ENCODE measurements at regions not wholly inside any gene's neighbourhood (a gene's known extent, or its start where the extent isn't known, plus 50 kb on each side); places are given as distances from the start of the nearest gene placed in this dataset.

DNA sequence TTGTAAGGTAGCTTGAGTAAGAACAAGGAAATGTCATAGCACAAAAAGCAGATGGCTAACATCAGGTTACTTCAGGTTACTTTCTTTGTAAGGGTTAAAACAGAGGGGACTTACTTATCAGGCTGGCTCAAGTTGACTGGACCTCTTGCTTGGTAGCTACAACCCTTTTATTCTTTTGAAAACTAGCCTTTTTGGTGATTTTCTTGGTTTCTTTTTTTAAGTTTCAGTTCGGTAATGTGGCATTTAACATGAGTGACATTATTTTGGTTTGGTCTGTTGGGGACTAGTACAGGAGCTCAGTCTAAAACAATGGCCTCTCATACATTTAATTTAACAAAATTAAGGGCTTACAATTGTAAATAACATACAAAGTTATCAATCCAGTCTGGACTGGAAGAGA is 621.4 kb downstream of the OTOL1 start:
- DNase-seq (ENCODE audit: low read depth) = no peak
- TF ChIP-seq, protein P1, sequence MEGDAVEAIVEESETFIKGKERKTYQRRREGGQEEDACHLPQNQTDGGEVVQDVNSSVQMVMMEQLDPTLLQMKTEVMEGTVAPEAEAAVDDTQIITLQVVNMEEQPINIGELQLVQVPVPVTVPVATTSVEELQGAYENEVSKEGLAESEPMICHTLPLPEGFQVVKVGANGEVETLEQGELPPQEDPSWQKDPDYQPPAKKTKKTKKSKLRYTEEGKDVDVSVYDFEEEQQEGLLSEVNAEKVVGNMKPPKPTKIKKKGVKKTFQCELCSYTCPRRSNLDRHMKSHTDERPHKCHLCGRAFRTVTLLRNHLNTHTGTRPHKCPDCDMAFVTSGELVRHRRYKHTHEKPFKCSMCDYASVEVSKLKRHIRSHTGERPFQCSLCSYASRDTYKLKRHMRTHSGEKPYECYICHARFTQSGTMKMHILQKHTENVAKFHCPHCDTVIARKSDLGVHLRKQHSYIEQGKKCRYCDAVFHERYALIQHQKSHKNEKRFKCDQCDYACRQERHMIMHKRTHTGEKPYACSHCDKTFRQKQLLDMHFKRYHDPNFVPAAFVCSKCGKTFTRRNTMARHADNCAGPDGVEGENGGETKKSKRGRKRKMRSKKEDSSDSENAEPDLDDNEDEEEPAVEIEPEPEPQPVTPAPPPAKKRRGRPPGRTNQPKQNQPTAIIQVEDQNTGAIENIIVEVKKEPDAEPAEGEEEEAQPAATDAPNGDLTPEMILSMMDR (IDR thresholded peaks at IDR 0.05; ENCODE audit: control insufficient read depth, insufficient read depth, low read depth, low read length, missing control alignments) = no peak
- H3K4me3 ChIP-seq (ENCODE audit: control insufficient read depth, low read depth, low read length) = no peak overlapping the region

DNA sequence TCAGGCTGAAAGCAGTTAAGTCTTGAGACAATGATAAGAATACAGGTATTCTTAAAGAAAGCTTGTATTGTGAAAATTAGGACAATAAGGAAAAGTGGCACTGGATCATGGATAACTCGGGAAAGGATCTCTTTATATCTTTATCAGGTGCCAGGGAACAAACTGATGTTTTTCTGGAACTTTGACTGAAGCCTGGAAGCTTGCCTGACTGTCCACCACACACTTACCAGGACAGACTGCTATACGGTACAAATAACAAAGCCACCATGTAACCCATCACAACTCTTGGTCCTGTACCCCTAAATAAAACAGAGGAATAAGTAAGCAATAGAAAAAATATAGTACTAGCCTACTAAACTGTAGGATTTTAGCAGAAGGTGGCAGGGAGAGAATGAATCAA is 623.0 kb downstream of the OTOL1 start:
- H3K4me3 ChIP-seq (ENCODE audit: control insufficient read depth, low read depth, low read length) = no peak overlapping the region
- TF ChIP-seq, protein P1 (IDR thresholded peaks at IDR 0.05; ENCODE audit: control insufficient read depth, insufficient read depth, low read depth, low read length, missing control alignments) = no peak
- DNase-seq (ENCODE audit: low read depth) = no peak

DNA sequence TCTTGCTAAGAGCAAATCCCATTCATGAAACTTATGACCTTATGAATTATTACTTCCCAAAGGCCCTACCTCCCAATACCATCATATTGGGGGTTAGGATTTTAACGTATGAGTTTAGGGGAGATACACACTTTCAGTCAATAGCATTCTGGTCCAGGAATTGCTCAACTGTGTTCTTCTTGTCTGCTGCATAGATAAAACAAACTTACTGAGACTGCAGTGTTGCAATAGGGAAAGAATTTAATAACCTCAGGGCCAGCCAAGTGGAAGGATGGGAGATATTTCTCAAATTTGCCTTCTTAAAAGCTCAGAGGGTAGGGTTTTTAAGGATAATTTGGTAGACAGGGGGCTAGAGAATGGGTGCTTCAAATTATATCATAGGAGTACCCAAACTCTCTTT is 625.8 kb downstream of the OTOL1 start:
- TF ChIP-seq, protein P1 (IDR thresholded peaks at IDR 0.05; ENCODE audit: control insufficient read depth, insufficient read depth, low read depth, low read length, missing control alignments) = no peak
- H3K4me3 ChIP-seq (ENCODE audit: control insufficient read depth, low read depth, low read length) = no peak overlapping the region
- DNase-seq (ENCODE audit: low read depth) = no peak

DNA sequence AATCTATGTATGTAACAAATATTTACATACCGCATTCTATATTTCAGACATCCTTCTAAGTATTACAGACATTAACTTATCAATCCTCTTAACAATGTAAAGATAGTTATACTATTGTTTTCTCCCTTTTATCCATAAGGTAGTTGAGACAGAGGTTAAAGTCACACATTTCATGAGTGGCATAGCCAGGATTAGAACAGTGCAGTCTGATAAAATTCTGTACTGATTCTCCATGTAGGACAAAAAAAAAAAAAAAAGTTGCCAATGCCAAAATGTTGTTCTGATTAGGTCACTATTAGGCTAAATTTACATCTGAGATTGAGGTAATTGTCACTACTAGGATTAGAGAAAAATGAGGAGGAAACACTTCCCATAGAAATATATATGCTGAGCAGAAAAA is 629.2 kb downstream of the OTOL1 start:
- no peak for DNase-seq (ENCODE audit: low read depth)
- no peak overlapping the region for H3K4me3 ChIP-seq (ENCODE audit: control insufficient read depth, low read depth, low read length)
- TF ChIP-seq, protein P1 (IDR thresholded peaks at IDR 0.05; ENCODE audit: control insufficient read depth, insufficient read depth, low read depth, low read length, missing control alignments) = no peak

DNA sequence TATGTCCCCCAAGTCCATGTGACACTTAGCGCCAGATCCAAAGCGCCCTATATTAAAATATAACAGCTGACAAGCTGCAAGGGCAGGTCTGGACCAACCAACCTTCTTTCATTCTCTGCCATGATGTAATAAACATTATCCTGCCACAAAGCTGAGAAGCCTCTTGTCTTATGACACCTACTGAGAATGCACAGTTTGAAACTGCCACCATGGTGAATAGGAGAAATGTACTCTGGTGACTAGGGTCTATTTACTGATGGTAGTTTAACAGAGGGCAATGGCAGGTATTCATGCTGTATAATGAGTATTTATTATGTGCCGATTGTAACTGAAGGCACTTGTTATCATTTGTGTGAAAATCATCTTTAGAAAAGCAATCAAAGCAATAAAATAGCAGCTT is 634.0 kb downstream of the OTOL1 start:
- TF ChIP-seq, protein P1 (IDR thresholded peaks at IDR 0.05; ENCODE audit: control insufficient read depth, insufficient read depth, low read depth, low read length, missing control alignments) = no peak
- no peak for DNase-seq (ENCODE audit: low read depth)
- no peak overlapping the region for H3K4me3 ChIP-seq (ENCODE audit: control insufficient read depth, low read depth, low read length)

DNA sequence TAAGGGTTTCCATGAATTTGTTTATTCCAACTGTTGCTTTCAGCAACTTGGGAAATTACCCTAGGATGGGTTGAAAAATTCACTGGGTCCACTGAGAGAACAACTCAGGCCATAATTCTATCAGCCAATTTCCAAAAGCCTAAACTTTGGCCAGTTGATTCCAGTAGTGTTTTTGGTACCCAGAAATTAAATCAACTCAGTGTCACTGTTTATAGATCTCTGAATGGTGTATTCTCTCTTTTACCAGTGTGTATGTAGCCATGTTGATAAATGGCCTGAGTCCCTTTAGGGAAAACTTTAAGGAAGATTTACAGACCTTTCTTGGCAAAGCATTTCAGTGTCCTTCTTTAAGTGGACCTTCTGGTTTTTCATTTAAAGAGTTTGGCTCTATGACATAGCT is 636.4 kb downstream of the OTOL1 start:
- no peak for DNase-seq (ENCODE audit: low read depth)
- TF ChIP-seq, protein P1 (IDR thresholded peaks at IDR 0.05; ENCODE audit: control insufficient read depth, insufficient read depth, low read depth, low read length, missing control alignments) = no peak
- H3K4me3 ChIP-seq (ENCODE audit: control insufficient read depth, low read depth, low read length) = no peak overlapping the region

- TF ChIP-seq, protein P1 (IDR thresholded peaks at IDR 0.05; ENCODE audit: control insufficient read depth, insufficient read depth, low read depth, low read length, missing control alignments) = no peak
- DNase-seq (ENCODE audit: low read depth) = no peak
- no peak overlapping the region for H3K4me3 ChIP-seq (ENCODE audit: control insufficient read depth, low read depth, low read length)
Observed at GRCh38 chr3:162134571-162134970, 638.0 kb downstream of the OTOL1 start.
